ENCODE measurements at regions not wholly inside any gene's neighbourhood (a gene's known extent, or its start where the extent isn't known, plus 50 kb on each side); places are given as distances from the start of the nearest gene placed in this dataset.

- DNase-seq (ENCODE audit: low read depth), result no peak
- TF ChIP-seq CTCF (IDR thresholded peaks at IDR 0.05; ENCODE audit: insufficient read depth, low read length), result no peak
- no peak overlapping the region for H3K4me3 ChIP-seq (ENCODE audit: low read depth, low read length)
These were observed 297.7 kb upstream of the RAB6C start for GRCh38 chr2:129681788-129682187.

- H3K4me3 ChIP-seq (ENCODE audit: low read depth, low read length), result no peak overlapping the region
- no peak for DNase-seq (ENCODE audit: low read depth)
- TF ChIP-seq CTCF (IDR thresholded peaks at IDR 0.05; ENCODE audit: insufficient read depth, low read length), result no peak
These were observed 289.6 kb upstream of the RAB6C start for GRCh38 chr2:129689653-129690448.

- DNase-seq (ENCODE audit: low read depth), result no peak
- H3K4me3 ChIP-seq (ENCODE audit: low read depth, low read length), result no peak overlapping the region
- no peak for TF ChIP-seq CTCF (IDR thresholded peaks at IDR 0.05; ENCODE audit: insufficient read depth, low read length)
These were observed 284.0 kb upstream of the RAB6C start for GRCh38 chr2:129695496-129695895.

GRCh38 chr2:129698593-129698992 lies 280.9 kb upstream of the RAB6C start:
- H3K4me3 ChIP-seq (ENCODE audit: low read depth, low read length), result no peak overlapping the region
- DNase-seq (ENCODE audit: low read depth), result no peak
- TF ChIP-seq CTCF (IDR thresholded peaks at IDR 0.05; ENCODE audit: insufficient read depth, low read length), result no peak

GRCh38 chr2:129699781-129700573 lies 279.5 kb upstream of the RAB6C start:
- no peak for DNase-seq (ENCODE audit: low read depth)
- no peak for TF ChIP-seq CTCF (IDR thresholded peaks at IDR 0.05; ENCODE audit: insufficient read depth, low read length)
- no peak overlapping the region for H3K4me3 ChIP-seq (ENCODE audit: low read depth, low read length)

- no peak for TF ChIP-seq CTCF (IDR thresholded peaks at IDR 0.05; ENCODE audit: insufficient read depth, low read length)
- DNase-seq (ENCODE audit: low read depth), result no peak
These were observed 276.9 kb upstream of the RAB6C start for GRCh38 chr2:129702416-129703176.

More at GRCh38 chr2:129702416-129703176, 276.9 kb upstream of the RAB6C start:
- H3K4me3 ChIP-seq (ENCODE audit: low read depth, low read length), result no peak overlapping the region

Measured in fibroblast of the aortic adventitia (primary cell).